Ishikawa (cell line): ENCODE measurements at regions not wholly inside any gene's neighbourhood (a gene's known extent, or its start where the extent isn't known, plus 50 kb on each side); places are given as distances from the start of the nearest gene placed in this dataset.

Source experiments
- CEBPB ChIP-seq: IDR thresholded peaks from 2 replicates; pipeline ENCODE4 v1.6.1; 2012
- CREB1 ChIP-seq: IDR thresholded peaks from 2 replicates; pipeline ENCODE4 v1.6.1; 2012; ENCODE audit warnings: low read depth
- EGR1 ChIP-seq: IDR thresholded peaks from 2 replicates; pipeline ENCODE4 v1.6.1; 2012
- EP300 ChIP-seq: IDR thresholded peaks from 2 replicates; pipeline ENCODE4 v1.6.1; 2012; ENCODE audit warnings: borderline replicate concordance
- FOXM1 ChIP-seq: IDR thresholded peaks from 2 replicates; pipeline ENCODE4 v1.6.1; 2012; ENCODE audit warnings: low read depth, borderline replicate concordance
- NFIC ChIP-seq: IDR thresholded peaks from 2 replicates; pipeline ENCODE4 v1.6.1; 2012
- RAD21 ChIP-seq: IDR thresholded peaks from 2 replicates; pipeline ENCODE4 v1.6.1; 2012; ENCODE audit warnings: low read depth
- TAF1 ChIP-seq: IDR thresholded peaks from 2 replicates; pipeline ENCODE4 v1.6.1; 2012; ENCODE audit warnings: low read depth, mild to moderate bottlenecking
- TCF12 ChIP-seq: IDR thresholded peaks from 2 replicates; pipeline ENCODE4 v1.6.1; 2012; ENCODE audit warnings: low read depth
- TEAD4 ChIP-seq: IDR thresholded peaks from 2 replicates; pipeline ENCODE4 v1.6.1; 2012
- YY1 ChIP-seq: IDR thresholded peaks from 2 replicates; pipeline ENCODE4 v1.6.1; 2012; ENCODE audit warnings: low read depth
- ZBTB7A ChIP-seq: IDR thresholded peaks from 2 replicates; pipeline ENCODE4 v1.6.1; 2012; ENCODE audit warnings: low read depth
- TF ChIP-seq, protein P1 (sequence below): IDR thresholded peaks from 2 replicates; pipeline ENCODE4 v1.6.1; 2012
- TF ChIP-seq, protein P2 (sequence below): IDR thresholded peaks from 2 replicates; pipeline ENCODE4 v1.6.1; 2012; ENCODE audit warnings: low read depth, mild to moderate bottlenecking
- TF ChIP-seq, protein P3 (sequence below): IDR thresholded peaks from 2 replicates; pipeline ENCODE4 v1.6.1; 2012

DNA sequence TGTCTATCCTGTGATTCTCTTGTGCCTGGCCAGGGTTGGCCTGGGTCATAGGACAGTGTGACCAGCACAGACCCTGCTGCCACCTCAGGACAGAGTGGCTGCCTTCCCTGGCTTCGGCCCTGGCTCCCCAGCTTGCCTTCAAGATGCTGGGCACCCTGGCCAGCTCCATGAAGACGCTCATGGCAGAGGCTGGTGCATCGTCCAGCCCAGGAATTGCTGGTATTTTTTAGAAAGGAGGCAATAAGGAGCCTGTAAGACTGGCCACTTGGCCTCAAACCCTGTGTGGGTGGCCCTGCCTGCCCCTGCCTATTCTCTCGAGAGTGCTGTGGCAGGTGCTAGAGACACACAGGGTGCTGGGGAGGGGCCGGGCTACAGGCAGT is 70.4 kb upstream of the ACTRT2 start:
- TF ChIP-seq EGR1 (no peak), TCF12 (no peak), CREB1 (no peak), NFIC (no peak), EP300 (no peak), YY1 (no peak), FOXM1 (no peak), ZBTB7A (no peak)
- TF ChIP-seq, protein P1, sequence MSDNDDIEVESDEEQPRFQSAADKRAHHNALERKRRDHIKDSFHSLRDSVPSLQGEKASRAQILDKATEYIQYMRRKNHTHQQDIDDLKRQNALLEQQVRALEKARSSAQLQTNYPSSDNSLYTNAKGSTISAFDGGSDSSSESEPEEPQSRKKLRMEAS, result no peak
- TF ChIP-seq, protein P2, sequence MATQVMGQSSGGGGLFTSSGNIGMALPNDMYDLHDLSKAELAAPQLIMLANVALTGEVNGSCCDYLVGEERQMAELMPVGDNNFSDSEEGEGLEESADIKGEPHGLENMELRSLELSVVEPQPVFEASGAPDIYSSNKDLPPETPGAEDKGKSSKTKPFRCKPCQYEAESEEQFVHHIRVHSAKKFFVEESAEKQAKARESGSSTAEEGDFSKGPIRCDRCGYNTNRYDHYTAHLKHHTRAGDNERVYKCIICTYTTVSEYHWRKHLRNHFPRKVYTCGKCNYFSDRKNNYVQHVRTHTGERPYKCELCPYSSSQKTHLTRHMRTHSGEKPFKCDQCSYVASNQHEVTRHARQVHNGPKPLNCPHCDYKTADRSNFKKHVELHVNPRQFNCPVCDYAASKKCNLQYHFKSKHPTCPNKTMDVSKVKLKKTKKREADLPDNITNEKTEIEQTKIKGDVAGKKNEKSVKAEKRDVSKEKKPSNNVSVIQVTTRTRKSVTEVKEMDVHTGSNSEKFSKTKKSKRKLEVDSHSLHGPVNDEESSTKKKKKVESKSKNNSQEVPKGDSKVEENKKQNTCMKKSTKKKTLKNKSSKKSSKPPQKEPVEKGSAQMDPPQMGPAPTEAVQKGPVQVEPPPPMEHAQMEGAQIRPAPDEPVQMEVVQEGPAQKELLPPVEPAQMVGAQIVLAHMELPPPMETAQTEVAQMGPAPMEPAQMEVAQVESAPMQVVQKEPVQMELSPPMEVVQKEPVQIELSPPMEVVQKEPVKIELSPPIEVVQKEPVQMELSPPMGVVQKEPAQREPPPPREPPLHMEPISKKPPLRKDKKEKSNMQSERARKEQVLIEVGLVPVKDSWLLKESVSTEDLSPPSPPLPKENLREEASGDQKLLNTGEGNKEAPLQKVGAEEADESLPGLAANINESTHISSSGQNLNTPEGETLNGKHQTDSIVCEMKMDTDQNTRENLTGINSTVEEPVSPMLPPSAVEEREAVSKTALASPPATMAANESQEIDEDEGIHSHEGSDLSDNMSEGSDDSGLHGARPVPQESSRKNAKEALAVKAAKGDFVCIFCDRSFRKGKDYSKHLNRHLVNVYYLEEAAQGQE, result no peak

DNA sequence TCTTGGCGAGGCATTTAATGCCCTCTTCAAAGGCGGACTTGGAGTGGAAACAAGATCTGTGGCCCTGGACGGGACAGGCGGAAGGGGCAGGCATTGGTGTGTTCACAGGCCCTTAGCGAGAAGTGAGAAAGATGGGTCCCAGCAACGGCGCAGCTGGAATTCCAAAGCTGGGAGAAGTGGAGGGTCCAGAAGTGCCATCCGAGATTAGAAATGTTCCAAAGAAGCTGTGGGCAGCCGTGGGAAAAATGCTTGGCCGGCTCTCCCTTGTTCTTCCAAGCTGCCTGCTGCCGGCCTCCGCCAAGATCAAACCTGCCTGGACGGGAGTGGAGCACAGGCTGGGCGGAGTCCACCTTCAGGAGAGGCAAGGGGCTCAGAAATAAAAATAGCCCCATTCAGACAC is 69.4 kb upstream of the ACTRT2 start:
- TF ChIP-seq RAD21, result no peak
- no peak for TF ChIP-seq YY1
- TF ChIP-seq CEBPB, result no peak
- TF ChIP-seq ZBTB7A, result no peak
- no peak for TF ChIP-seq TEAD4
- TF ChIP-seq TAF1, result no peak
- TF ChIP-seq, protein P2, result no peak
- no peak for TF ChIP-seq NFIC

DNA sequence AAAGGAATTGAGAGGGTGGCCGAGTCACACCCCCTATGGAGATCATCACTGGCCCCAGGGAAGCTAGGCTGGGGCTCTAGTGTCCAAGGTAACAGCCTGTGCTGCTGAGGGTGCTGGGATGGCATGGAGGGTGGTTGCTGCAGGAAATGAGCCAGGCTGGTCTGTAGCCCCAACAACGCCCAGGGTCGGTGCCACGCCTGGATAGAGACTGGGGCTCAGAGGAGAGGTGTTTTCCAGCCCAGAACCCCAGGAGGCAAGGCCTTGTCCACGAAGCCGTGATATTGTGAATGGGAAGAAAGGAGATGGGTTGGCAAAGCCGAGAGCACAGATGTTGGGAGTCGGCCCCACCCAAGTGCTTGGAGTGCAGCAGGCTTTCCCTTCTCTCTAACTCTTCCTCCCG is 68.9 kb upstream of the ACTRT2 start:
- TF ChIP-seq TAF1, result no peak
- no peak for TF ChIP-seq YY1
- no peak for TF ChIP-seq NFIC
- TF ChIP-seq, protein P3, sequence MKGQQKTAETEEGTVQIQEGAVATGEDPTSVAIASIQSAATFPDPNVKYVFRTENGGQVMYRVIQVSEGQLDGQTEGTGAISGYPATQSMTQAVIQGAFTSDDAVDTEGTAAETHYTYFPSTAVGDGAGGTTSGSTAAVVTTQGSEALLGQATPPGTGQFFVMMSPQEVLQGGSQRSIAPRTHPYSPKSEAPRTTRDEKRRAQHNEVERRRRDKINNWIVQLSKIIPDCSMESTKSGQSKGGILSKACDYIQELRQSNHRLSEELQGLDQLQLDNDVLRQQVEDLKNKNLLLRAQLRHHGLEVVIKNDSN, result no peak
- no peak for TF ChIP-seq RAD21
- TF ChIP-seq CEBPB, result no peak
- TF ChIP-seq, protein P2, result no peak

DNA sequence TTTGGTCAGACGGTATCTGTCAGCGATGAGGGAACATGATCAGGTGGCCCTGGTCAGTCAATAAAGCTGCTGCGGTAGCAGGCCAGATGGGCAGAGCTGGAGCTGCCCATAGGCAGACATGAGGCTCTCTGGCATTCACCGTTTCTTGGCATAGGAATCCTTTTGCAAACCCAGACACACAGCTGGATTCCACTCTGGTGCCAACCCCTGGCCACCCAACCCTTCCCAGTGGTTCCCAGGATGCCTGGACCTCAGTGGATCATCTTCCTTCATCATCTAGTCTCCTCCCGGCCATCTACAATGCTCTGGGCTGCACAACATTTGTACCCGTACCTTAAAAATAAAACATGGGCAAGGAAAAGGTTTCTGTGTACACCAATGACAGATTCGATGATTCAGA is 68.3 kb upstream of the ACTRT2 start:
- TF ChIP-seq EGR1 (no peak), CEBPB (no peak), TAF1 (no peak), TEAD4 (no peak), RAD21 (no peak), YY1 (no peak), EP300 (no peak), CREB1 (no peak), NFIC (no peak)
- TF ChIP-seq, protein P3, result no peak
- TF ChIP-seq, protein P1, result no peak
- TF ChIP-seq, protein P2, result no peak
